NCI-H748 (cell line): ENCODE measurements at regions not wholly inside any gene's neighbourhood (a gene's known extent, or its start where the extent isn't known, plus 50 kb on each side); places are given as distances from the start of the nearest gene placed in this dataset.

Experiments
- DNase-seq: peaks from one replicate; lab custom pipeline; 2025; ENCODE audit not compliant: unreplicated experiment; lab: John Stamatoyannopoulos, UW

DNA sequence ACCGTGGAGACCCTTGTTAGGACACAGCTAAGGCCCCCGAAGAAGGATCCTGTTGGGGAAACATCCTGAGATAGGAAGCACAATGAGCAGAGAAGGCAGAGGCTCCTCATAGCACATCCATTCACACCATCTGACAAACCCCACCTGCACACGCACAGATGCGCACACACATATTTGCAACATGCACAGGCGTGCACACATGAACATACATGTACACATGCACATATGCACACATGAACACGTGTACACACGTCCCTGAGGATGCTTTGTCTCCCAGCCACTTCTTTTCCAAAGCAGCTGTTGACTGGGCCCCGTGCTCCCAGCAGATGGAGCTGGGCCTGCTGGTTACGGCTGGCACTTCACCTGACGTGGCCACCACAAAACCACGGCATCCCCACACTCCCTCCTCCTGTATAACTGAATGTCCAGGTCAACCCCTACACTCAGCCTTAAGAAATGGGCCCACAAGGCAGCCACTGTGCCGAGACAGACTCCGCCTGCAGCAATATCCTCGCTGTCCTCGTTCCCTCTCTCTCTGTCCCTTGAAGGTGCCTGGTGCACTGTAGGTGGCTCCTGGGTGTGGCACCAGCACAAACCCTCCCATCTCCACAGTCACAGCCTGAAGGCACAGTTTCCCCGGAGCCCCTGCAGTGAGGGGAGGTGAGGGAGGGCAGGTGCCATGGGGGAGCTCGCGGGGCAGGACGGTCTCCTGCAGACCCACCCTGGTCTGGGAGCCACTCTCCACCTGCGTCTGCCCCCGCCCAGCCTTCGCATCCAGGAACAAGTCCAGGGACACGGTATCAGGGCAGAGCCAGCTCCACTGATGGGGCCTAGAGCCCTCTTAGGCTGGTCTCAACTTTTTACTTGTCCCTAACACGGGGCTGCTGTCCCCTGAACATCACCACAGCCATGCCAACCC lies 183.0 kb downstream of the RBFOX3 start:
- DNase-seq = no peak

DNA sequence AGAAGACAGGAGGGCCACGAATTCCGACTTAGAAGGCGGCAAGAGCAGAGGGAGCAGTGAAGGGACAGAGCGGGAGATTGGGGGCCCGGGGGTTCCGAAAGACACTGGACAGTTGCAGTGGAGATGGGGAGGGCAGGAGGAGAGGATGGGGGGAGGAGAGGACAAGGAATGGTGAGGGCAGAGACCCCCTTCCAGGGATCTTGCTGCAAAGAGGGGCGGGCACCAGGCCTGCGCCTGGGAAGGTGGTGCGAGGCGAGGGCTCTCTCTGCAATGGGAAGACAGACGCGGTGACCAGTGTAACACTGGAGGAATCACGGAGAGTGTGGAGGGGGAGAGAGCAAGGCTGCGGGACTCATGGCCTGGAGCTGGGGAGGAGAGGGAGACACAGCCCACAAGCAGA lies 185.2 kb downstream of the RBFOX3 start:
- no peak for DNase-seq

DNA sequence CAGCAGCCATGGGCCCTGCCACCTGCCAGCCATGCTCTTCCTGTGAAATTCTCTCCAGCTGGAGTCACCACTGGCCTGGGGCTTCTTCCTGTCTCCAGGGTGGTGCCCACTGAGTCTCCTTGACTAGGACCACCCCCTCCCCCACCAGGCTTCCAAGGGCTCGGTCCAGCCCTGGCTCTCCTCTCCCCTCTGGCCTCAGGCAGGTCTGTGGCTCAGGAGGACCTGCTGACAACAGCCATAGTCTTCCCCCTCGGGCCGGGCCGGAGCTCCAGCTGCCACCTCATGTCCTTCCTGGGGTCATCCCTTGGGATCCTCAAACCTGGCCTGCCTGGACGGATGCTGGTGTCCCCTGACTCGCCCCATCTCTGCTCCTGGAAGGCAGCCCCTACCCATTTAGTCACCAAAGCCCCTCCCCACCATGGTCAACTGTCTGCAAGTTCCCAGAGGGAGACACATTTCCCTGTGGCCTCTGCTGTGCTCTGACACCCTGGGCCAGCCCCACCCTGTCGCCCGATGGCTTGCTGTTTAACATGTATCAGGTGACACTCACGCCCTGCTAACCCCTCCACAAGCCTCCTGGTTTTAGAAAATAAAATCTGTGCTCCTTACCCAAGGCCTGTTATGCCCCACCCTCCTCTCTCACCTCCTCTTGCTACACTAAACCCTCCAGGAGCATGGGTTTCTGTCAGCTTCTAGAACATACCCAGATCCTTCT lies 186.2 kb downstream of the RBFOX3 start:
- DNase-seq = no peak

DNA sequence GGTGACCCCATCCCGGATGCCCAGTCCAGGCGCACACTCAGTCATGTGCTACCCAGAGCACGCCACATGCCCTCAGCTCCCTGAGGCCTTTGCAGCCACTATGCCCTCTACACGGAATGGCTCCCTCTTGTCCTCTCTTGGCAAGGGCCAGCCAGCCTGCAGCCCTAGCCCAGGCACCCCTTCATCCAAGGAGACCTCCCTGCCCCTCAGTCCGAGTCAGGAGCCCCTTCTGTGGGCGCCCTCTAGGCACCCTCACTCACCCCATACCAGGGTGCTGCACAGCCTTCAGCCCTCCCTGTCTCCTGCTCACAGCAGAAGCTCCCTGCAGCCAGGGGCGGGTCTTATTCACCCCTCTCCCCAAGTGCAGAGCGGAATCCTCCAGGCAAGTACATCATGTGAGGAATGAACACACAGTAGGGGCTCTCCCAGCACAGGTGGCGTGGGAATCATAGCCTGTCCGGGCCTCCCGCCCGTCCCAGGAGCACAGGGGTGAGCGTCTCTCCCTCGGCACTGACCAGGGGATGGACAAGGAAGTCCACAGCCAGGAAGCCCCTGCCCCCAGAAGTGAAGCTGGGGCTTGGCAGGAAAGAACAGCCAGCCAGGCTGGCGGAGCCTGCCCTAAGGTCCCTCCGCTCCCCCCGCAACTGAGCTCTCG lies 186.9 kb downstream of the RBFOX3 start:
- DNase-seq = no peak

DNA sequence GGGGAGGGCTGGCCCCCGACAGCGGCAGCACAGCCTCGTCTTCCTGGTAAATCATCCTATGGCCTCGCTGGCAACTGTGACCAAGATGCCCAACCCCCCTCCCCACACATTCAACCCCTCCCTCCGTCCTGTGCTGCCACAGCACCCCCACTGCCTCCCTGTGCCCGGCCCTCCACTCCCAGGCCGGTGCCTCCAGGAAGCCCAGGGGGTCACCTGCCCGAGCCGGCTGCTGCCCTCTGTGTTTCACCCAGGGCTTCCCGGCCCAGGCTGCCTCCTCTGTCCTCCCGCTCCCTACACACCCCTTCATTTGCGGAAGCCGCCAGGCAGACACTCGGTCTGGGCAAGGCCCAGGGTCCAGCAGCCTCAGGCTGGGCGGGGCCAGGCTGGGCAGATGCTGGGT lies 188.6 kb downstream of the RBFOX3 start:
- DNase-seq = no peak

DNA sequence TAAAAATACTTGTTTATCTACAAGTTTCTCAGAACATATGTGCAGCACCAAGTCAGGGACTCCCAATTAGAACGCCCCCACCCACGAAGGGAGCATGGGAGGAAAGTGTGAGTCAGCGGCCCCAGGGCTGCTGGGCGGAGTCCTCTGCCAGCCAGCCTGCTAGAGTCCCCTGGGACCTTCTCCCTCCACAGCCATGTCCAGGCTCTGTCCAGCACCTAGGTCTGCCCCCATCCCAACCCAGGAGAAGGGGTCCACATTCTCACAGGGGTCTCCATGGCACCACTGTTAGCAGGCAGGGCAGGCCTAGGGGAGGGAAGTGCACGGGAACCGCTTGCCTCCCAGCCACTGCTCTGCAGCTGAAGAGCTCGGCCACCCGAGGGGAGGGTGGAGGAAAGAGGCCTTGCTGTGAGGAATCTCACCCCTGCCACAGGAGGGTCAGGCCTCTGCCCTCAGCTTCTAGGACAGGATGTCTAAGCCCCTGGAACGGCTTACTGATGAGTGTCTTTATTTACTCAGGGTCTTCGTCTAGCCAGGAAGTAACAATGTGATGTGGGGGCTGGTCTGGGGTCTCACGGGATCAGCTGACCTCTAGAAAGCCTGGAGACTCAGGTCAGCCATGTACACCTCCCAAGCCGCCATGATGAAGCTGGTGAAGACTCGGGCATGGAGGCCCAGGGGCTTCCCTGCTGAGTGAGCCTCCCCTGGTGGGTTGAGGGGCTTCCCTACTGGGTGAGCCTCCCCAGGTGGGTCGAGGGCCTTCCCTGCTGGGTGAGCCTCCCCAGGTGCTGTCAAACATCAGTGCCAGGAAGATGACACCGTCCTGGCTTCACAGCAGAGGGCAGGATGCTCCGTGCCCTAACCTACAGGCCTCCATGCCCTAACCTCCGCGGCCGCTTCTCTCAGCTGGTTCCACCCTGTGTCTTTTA lies 190.3 kb downstream of the RBFOX3 start:
- DNase-seq = no peak

DNA sequence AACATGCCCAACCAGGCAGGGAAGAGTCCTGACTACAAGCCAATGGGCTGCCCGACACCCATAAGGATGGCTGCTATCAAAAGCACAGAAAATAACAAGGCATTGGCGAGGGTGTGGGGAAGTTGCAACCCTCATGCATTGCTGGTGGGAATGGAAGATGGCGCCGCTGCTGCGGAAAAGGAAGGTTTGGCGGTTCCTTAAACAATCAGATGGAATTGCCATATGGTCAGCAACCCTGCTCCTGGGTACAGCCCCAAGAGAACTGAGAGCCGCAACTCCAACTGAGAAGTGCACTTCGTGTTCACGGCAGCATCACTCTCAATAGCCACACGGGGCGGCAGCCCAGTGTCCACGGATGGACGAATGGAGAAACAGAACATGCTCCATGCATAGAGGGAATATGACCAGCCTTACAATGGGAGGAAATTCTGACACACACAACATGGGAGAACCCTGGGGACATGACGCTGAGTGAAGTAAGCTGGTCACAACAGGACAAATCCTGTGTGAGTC lies 193.3 kb downstream of the RBFOX3 start:
- no peak for DNase-seq

DNA sequence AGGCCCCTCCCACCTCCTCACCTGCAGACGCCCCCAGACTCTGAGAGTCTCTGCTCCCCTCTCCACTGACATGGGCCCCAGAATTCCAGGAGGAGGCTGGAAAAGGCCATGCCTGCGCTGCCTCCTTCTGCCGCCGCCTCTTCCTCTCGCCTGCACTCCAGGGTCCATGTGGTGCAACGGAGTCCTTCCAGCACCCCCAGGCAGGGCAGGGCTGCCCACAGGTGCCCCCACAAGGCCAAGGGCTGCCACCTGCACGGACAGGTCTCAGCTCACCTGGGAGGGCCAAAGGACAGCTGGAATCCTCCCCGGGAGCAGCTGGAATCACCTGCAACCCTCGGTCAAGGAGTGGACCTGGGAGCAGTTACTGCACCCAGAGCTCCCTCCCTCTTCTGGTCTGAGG lies 194.9 kb downstream of the RBFOX3 start:
- DNase-seq = no peak

DNA sequence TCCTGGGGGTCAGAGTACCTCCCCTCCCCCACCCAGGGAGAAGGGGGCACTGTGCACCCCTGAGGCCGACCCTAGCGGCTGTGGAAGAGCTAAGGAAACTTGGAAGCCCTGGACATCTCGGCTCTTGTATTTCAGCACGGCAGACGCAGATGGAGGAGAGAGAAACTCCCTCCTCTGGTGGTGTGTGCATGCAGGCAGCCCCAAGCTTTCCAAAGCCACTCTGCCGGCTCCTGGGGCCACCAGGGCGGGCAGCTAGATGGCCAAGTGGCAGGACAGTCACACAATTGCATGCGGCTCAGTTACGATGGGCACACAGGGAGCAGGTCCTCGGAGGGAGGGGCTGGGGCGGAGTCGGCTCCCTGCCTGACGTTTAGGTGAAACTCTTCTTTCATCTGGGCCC lies 195.5 kb downstream of the RBFOX3 start:
- DNase-seq = no peak

DNA sequence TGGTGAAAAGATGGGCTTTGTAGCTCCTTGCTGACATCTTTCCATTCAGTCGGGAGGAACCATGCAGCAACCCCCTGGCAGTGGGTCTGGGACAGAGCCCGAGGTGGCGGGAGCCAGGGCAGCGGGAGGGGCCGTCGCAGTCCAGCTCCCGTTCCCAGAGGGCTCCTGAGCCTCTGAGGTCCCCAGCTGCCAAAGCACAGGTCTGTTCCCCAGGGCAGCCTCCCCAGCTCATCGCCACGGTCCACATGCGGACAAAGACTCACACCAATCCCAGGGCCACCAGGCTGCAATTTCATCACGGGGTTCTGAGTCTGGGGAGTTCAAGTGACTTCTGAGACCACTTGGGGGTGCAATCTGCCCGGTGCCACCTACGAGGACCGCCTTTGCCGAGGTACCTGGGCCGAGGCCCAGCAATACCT lies 196.0 kb downstream of the RBFOX3 start:
- no peak for DNase-seq

DNA sequence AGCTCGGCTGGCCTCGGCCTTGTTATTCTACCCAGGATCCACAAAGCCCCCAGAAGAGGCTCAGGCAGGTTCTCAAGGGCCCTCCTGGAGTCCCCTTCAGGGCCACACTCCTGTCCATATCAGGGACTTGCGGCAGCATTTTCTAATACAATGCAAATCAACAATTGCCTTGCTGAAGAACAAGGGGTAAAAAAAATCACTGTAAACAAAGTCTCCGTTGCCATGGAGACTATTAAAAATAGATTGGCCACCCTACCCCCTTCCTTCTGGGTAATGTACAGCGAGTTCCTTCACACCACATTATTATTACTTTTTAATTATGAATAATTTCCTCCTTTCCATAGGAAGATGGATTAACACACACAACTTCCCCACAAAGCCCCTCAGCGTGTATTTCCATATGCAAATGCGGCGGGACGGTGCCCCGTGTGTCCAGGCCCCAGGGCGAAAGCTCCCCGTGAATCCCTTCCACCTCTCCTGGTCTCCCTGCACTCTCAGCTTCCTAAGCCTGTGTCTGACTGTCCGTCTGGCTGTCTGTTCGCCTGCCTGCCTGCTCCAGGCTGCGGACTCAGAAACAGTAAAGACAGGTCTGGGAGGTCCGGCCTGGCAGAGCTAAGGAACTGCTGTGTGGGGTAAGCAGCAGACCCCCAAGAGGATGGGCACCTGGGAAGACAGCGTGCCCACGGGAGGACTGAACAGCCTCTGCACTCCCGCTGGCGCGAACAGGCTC lies 196.6 kb downstream of the RBFOX3 start:
- DNase-seq = no peak

DNA sequence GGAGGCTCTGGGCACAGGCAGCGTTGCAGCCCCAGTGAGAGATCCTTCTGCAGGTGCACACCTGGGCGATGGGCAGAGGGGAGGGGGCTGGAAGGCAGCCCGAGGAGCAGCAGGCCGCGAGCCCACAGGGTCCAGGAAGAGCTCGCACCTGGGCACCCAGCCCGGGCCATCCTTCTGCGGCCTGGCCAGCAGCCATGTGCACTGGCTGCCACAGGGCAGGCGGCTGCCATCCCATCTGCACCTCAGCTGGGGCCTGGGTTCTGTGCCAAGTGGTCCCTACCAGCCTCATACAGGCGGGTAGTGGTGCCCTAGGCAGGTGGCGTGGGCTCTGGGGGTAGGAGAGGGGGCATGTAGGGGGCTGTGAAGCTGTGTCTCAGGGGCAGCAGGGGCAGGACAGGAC lies 197.2 kb downstream of the RBFOX3 start:
- no peak for DNase-seq

DNA sequence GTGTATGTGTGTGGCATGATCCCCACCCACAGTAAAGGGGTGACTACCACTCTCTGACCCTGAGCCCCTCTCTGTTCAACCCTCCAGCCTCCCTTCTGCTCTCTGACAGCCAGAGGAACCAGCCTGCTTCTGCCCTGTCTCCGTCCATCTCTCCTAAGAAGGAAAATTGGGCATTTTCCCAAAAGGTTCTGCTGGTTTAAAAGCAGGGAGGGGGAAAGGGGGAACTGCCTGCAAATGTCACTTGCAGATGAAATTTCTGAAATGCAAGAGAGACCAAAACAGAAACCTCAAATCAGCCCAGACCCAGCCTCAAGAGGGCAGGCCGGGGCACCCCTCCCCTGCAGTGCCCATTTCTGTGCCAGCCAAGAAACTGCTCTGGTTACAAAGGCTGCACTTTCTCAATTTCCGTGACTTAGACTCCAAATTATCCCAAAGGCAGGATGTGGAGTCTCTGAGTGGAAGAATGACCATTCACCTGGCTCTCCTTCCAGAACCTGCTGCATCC lies 197.9 kb downstream of the RBFOX3 start:
- no peak for DNase-seq

DNA sequence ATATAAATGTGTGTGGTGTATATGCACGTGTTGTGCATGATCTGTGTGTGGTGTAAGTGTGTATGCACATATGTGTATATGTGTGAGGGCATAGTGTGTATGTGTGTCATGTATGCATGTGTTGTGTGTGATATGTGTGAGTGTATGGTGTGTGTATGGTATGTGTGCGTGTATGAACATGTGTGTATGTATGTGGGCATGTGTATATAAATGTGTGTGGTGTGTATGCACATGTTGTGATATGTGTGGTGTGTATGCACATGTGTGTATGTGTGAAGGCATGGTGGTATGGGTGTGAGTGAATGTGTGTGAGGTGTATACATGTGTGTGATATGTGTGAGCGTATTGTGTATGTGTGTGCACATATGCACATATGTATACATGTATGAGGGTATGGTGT lies 198.7 kb downstream of the RBFOX3 start:
- DNase-seq = no peak

DNA sequence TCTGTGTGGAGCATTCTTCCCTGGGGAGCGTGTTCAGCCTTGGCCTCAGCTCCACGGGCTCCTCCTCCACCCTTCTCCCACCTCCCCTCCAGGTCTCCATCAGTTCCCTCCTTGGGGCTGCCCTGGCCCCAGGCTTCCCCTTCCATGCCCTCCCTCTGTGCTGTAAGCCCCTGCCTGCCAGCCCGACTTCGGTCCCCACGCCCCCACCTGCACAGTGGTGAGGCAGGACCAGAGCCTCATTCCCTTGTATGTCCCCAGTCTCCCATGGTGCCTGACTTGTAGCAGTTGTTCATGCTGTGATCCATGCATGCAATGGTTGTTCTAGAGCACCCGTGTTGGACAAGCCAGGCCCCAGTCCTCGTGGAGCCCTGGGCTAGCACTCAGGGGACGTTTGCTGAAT lies 199.4 kb downstream of the RBFOX3 start:
- no peak for DNase-seq

DNA sequence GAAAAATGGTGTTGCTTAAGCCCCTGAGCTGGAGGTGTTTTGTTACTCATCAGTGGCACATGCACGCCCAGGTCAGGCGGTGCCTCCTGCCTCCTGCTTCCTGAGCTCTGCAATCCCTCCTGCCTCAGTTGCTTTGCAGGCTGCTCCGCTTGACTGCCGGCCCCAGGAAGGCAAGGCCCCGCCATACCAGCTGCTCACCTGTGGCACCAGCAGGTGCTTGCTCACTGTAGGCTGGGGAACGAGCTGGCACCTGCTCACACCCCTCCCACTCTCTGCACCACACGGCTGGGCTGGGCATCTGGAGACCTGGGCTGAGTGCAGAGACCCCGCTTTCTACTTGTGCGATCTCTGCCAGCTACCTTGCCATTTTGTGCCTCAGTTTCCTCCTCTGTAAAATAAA lies 200.2 kb downstream of the RBFOX3 start:
- DNase-seq = no peak

DNA sequence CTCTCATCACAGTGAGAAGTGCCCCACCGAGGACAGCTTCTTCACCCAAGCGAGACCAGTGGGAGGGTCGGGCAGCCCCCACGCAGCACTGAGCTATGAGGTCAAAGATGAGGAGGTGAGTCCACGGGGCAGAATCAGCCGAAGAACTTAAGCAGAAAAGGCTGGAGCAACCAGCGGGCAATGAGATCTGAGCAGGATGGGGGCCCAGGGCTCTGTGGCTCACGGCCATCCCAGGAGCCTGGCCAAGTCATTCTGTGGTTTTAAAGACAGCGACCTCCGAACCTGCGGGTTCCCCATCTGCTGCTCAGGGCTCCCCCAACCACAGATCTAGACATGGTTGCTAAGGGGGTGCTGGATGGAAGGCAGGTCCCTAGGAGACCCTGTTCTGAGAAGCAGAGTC lies 202.6 kb downstream of the RBFOX3 start:
- no peak for DNase-seq

DNA sequence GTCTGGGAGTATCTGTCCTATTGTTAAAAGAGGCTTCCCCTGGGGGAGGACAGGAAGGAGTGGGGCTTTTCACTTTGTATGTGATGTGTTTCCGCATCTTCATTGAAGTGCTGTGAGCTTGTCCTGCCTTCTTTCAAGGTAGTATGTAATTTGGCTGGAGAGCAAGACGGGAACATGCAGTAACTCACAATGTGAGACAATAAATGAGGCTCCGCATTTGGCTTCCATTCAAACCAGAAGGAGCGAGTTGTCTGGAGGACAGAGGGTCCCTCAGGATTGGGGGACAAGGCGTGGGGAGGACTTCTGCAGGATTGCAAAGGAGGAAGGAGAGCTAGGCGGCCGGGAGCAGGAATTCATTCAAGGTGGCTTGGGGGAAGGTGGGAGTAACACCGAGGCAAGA lies 203.5 kb downstream of the RBFOX3 start:
- DNase-seq = no peak

DNA sequence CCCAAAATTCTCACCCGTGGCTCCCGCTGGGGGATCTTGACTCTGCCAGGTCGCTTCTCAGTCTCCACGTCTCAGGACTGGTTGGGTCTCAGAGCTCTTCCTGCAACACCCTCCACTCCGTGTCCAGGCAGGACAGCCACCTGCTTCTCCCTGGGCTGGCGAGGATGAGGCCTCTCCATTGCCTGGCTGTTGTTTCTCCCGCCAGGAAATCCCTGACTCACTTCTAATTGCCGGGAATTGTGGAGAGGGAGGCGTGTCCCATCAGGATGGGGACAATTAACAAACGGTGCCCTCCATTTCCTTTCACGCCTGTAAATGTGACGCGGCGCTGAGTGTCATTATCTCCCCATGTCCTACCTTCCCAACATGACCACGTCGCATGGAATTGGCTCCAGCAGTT lies 204.5 kb downstream of the RBFOX3 start:
- peak; percentile 85 for DNase-seq

DNA sequence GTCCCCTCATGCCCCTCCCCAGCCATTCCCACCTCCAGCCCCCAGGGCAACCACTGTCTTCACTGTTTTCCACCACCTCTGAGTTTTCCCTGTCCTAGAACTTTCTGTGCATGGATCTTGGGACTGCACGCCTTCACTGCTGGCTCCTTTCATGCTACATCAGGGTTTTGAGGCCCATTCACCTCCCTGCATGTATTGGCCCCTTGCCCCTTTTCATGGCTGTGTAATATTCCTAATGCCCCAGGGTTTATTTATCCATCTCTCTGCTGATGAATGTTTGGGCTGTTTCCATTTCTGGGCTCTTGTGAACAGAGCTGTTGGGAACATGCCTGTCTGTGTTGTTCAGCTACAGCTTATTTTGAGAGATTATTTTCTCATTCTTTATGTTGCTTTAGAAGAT lies 205.0 kb downstream of the RBFOX3 start:
- DNase-seq = no peak
